Stimulated activated naive CD8-positive, alpha-beta T cell treated with anti-CD3 and anti-CD28 coated beads, Interleukin-15, Interleukin-2, amounts not matched to agents 100 U/mL and 50 U/mL, for 24 hours (primary cell): ENCODE measurements at regions not wholly inside any gene's neighbourhood (a gene's known extent, or its start where the extent isn't known, plus 50 kb on each side); places are given as distances from the start of the nearest gene placed in this dataset.

Experiments used
- ATAC-seq: fragments of 150-1000 bp; cut with Tn5 transposase; one replicate; pipeline ENCODE4 v1.10.0; 2021
- DNase-seq: peaks from one replicate; pipeline ENCODE4 v3.0.0; 2021

- ATAC-seq (no peak), DNase-seq (no peak)
Observed at GRCh38 chr22:48268771-48269552, 1506.5 kb downstream of the TBC1D22A start.

DNA sequence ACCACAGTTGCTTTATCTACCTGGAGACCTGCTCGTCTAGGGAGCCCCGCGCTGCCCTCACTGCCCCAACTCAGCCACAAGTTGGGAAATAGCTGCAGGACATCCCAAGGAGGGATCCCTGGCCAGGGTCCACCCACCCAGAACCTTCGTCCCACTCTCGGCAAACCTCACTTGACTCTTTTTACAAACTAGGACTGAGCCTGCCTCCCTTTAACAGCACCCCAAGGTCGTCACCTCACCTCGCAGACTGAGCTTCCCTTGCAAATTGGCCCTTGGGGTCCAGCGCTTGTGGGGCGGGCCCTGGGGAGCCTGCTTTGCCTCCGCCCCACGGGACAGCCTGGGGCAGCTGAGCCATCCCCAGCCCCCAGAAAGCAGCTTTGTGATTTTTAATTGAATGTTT lies 1505.8 kb downstream of the TBC1D22A start:
- ATAC-seq: no peak
- no peak for DNase-seq

- ATAC-seq (no peak), DNase-seq (no peak)
Observed at GRCh38 chr22:48267681-48268080, 1505.2 kb downstream of the TBC1D22A start.

GRCh38 chr22:48265000-48265625 lies 1502.7 kb downstream of the TBC1D22A start:
- DNase-seq: no peak
- ATAC-seq: no peak

- ATAC-seq (no peak), DNase-seq (no peak)
Observed at GRCh38 chr22:48264586-48264985, 1502.1 kb downstream of the TBC1D22A start.

- no peak for DNase-seq
- no peak for ATAC-seq
Observed at GRCh38 chr22:48263791-48264351, 1501.4 kb downstream of the TBC1D22A start.

- ATAC-seq: no peak
Observed at GRCh38 chr22:48263431-48263765, 1500.9 kb downstream of the TBC1D22A start.

GRCh38 chr22:48262596-48263430 lies 1500.4 kb downstream of the TBC1D22A start:
- ATAC-seq: no peak
- DNase-seq: no peak

More at GRCh38 chr22:48263431-48263765, 1500.9 kb downstream of the TBC1D22A start:
- DNase-seq: no peak

GRCh38 chr22:48261706-48262105 lies 1499.3 kb downstream of the TBC1D22A start:
- ATAC-seq: no peak

GRCh38 chr22:48261048-48261621 lies 1498.7 kb downstream of the TBC1D22A start:
- no peak for DNase-seq
- no peak for ATAC-seq

More at GRCh38 chr22:48261706-48262105, 1499.3 kb downstream of the TBC1D22A start:
- DNase-seq: no peak

DNA sequence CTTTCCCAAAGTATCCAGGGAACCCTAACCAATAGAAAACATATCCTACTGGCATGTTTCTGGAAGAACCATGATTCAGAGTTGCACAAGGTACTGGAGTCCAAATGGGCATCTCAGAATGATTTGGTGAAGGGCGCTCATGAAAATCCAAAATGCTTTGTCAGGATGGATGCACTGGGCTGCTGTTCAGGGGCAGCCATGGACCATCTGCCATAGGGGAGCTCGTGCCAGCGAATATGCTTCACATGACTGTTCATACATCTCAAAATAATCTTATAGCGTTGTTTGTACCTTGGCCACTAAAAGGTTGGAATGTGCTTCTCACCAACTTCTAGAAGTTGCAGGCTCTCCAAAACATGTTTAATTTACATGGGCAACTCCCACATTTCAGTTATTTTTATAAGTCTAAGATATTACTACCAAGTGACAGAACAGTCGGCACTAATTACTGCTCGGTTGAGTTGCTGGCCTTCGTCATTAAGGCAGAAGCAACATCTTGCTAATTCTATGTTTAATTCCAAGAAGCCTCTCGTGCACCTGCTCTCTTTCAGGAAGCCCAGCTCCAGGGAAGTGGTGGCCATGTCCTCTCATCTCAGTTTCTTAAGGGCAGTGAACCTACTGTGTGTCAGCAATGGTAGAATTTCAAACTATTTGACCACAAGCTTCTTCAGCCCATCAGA lies 1497.7 kb downstream of the TBC1D22A start:
- ATAC-seq (no peak), DNase-seq (no peak)

GRCh38 chr22:48258811-48259210 lies 1496.4 kb downstream of the TBC1D22A start:
- DNase-seq: no peak
- no peak for ATAC-seq

GRCh38 chr22:48258064-48258701 lies 1495.7 kb downstream of the TBC1D22A start:
- DNase-seq (no peak), ATAC-seq (no peak)

GRCh38 chr22:48257685-48258055 lies 1495.2 kb downstream of the TBC1D22A start:
- ATAC-seq (no peak), DNase-seq (no peak)

- ATAC-seq (no peak), DNase-seq (no peak)
Observed at GRCh38 chr22:48256776-48257684, 1494.6 kb downstream of the TBC1D22A start.

DNA sequence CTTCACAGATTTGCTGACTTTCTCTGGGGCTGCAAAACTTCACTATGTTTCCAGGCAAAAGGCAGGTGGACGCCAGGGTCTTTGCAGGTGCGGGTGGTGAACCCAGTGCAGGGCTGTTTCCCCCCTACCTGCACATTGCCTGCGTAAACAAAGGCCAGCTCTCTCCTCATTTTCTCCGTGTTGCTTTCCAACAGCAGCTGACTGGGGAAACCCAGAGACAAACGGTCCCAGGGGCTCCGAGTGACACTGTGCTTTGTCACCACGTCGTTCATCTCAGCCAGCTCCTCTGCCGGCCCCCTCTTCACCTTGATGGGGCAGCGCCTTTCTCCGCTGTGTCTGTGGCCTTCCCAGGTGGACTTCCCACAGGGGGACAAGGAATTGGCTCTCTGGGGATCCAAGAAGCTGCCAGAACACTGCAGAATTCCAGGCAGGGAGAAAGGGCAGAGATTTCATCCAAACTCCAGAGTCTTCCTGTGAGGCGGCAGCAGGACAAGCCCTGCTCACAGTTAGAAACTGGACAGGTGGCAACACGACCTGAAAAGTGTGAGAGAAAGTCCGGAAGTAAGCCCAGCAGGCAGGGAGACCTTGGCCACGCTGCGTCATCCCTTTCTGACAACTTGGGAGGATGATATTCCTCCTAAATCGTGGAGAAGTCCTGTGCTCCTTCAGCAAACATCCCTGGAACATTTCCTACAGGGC lies 1493.7 kb downstream of the TBC1D22A start:
- no peak for ATAC-seq
- DNase-seq: no peak

DNA sequence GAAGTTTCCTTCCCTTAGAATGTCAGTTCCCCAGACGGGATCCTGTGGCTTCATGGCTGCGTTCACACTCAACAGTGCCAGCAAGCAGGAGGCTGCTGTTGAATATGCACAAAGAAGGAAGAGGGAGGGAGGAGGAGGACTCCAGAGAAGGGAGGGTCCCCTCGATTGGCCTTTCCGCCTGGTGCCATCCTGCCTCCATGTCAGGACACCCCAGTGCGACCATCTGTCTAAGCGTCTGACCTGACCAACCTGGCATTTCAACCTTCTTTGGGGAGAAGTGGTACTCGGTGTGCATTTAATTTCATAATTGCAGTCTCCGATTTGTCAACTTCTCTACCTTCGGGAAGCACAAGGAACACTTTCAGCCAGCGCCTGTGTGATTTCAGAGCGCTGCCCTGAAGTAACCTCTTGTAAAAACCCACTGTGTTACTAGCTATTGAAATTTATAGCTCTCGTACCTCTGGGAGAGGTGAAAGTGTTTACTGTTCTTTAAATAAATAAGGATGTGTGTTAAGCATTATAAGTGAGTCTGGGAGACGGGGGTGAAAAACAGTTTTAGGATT lies 1491.9 kb downstream of the TBC1D22A start:
- DNase-seq (no peak), ATAC-seq (no peak)

GRCh38 chr22:48253573-48253972 lies 1491.1 kb downstream of the TBC1D22A start:
- no peak for DNase-seq
- ATAC-seq: no peak

- no peak for DNase-seq
- no peak for ATAC-seq
Observed at GRCh38 chr22:48253136-48253535, 1490.7 kb downstream of the TBC1D22A start.
